Suppressor macrophage treated with lipopolysaccharide for 1 hour (primary cell): ENCODE measurements at regions not wholly inside any gene's neighbourhood (a gene's known extent, or its start where the extent isn't known, plus 50 kb on each side); places are given as distances from the start of the nearest gene placed in this dataset.
A peak's percentile ranks its signal among the peaks of the same experiment; 100 is the strongest.

Experiments
- DNase-seq, 3 donors: peaks; one replicate each; pipeline ENCODE4 v3.0.0-alpha.2; 2020 to 2022

DNA sequence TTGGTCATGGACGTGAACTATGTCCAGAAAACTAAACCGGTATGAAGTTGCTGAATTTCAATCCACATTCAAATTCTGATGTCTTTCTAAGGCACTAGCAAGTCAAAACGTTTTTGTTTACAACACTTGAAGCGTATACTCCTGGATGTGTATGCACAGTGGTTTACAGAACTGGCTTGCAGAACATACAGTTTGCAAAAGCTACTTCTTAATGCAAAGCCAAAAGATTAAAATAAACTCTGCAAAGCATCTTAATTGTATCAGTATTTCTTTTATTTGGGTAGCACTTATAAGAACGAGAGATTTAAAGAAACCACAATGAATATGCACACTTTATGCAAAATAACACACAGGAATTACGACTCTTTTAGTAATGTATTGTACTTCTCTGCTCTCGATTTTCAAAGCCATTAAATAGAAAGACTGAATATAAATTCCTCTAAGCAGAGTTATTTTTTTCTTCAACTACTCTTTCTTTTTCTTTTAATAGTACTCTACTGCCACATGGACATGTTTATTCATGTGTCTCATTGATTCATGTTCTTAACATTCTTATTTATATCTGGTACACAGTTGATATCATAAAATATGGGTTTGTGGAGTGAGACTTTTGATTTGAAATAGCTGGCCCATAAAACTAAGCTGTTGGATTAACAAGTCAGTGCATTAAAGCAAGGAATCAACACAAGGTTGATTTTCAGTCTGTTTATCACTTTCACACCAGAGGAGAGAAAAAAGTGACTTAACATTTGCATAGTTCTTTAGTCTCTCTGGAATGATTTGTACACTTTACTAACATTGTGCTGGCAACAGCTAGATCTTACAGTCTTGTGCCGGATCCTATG, 189.4 kb upstream of the STEAP4 start:
- DNase-seq: no peak

DNA sequence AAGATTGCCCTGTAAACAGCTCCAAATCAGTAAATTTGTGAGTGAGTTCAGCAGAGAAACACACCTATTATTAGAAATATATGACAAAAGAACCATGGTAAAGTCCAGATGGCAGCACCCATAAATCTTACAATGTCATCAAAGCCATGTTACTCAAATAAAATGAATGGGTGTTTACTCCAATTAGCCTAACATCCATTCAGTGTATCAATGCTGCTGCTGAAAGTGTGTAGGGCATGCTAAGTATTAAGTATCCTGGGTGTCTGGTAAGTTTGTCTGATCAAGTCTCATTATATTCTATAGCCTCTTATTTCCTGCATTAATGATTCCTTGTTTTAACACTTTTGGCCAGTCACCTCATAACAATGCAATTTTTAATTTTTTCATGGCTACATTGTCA, 185.5 kb upstream of the STEAP4 start:
- no peak for DNase-seq

DNA sequence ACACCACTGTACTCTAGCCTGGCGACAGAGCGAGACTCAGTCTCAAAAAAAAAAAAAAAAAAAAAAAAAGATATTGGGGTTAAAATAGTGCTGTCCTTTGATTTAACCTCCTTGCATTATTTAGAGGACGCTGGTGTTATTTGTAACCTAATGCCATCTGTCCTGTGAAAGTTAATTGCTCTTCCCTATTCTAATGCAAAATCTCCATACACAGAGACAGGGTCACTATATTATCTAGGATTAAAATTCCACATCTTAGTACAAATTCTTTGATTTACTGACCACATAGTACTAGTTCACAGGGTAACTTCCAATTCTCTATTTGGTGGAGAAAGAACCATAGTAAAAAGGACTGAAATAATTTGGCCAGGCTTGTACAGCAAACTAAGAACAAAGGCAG, 184.2 kb upstream of the STEAP4 start:
- no peak for DNase-seq

DNA sequence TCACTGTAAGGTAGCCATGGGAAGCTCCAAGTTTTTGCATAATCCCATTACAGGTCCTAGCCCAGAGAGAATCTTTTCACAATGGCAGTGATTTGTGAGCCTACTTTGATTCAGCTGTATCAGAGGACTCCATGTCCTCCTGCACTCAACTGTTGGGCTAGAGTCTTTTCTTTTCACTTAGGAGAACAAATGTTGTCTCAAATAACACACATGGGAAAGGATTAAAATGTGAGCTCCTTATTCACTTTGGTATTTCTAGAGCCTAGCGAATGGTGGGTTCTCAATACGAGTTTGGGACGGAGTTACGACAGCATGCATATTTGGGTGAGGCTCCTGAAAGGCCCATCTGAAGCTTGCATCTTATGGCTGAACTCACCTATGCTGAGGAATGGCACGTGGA, 183.5 kb upstream of the STEAP4 start:
- DNase-seq: no peak

DNA sequence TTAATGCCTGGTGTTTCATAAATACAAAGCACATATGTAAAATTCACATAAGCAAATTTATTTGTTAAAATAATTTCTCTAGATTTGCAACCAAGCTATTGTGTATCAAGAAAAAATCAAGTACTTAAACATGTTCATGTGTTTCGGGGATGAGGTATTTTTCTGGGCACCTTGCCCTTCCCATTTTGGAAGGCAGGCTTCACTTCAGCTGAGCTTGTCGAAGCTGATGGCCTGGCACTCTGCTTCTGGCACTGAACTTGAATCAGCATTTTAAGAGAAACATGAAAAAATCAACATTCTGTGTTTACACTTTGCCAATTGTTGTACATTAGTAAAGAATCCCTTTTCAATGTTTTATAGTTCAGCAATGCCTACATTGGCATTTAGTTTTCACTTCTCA, 179.1 kb upstream of the STEAP4 start:
- no peak for DNase-seq

DNA sequence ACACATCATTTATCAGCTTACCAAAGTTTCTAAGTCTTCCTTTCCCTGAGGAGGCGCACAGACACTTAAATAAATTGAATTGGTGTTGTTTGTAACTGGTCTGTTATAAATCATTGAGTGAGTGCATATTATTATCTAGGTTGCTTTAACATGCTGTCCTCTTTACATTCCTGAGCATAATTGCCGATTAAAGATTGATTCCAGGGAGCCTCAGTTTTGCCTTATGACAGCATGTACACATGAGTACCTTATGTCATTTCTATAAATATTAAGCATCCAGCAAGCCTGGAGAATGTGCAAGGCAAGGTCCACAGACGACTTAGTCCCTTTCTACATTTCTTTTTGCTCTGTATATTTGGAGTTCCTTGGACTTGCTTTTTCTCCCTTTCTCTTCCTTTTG, 177.9 kb upstream of the STEAP4 start:
- DNase-seq: no peak

DNA sequence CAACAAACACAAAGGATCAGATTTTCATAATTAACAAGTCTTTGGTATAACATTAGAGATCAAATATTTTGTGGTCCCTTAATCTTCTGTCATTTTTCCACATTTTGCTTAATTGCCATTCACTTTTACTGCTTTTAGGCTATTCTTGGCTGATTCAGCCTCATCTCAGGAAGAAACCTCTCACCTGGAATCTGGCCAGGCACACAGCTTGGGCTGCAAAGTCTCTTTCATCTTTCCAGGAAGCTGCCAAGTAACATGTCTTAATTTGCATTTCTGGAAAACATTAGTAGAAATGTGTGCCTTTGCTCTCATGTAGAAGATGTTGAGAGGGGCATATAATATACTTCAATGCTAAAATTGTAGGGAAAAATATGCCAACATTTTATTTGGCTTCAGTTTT, 174.2 kb upstream of the STEAP4 start:
- DNase-seq: no peak

DNA sequence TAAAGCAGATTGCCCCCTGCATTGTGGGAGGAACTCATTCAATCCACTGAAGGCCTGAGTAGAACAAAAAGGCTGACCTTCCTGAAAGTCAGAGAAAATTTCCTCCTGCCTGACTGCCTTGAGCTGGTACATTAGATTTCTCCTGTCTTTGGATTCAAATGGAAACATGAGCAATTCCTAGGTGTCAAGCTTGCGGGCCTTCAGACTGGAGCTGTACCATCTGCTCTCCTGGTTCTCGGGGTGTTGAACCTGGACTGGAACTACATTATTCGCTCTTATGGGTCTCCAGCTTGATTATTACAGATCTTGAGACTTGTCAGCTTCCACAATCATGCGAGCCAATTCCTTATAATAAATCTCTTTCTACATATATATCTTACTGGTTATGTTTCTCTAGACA, 173.6 kb upstream of the STEAP4 start:
- DNase-seq: no peak

DNA sequence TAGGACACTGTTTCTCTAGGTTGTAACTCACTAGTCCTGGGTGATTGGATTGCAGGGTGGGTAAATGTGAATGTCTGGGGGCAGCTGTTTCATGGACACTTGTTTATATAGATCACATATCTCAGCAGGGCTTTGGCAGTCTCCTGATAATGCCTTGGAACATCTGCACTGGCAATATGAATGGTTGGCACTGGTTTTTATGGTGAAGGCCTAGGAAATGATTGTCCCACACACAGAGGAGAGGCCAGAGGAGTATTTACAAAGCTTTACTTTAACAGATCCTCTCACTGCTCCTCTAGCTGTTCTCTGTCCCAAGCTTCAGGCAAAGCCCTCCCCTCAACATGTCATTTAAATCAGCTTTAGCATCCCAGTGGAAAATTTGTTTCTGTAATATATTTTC, 171.3 kb upstream of the STEAP4 start:
- DNase-seq: no peak

DNA sequence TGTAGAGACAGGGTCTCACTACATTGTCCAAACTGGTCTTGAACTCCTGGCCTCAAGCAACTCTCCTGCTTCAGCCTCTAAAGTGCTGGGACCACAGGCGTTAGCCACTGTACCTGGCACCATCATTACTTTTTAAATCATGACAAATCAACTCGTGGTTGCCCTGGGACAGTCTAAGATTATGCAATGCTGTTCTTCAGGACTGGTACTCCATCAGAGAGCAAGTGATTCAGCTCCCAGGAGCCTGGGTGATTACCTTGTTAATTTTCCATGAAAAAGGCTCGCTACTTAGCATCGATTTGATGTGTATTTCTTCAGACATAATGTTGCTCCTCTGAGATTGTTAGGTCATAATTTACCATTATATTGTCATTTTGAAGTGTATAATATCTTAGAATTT, 158.9 kb upstream of the STEAP4 start:
- no peak for DNase-seq

DNA sequence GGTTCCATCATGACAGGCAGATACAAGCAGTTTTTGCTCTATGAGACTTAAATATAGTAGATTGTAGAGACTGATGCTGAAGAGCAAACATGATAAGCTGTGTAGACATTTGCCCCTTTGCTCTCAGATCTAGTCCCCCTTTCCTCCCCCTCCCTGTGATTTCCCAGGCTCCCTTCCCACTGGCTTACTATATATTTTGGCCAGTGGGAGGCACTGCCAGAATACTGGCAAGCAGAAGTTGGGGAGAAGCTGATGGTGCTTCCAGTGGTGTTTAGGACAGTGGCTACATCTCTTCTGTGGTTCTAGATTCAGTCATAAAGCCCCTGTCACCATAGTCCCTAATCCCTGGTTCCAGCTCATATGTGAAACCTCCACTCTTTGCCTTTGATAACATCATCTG, 156.1 kb upstream of the STEAP4 start:
- no peak for DNase-seq

DNA sequence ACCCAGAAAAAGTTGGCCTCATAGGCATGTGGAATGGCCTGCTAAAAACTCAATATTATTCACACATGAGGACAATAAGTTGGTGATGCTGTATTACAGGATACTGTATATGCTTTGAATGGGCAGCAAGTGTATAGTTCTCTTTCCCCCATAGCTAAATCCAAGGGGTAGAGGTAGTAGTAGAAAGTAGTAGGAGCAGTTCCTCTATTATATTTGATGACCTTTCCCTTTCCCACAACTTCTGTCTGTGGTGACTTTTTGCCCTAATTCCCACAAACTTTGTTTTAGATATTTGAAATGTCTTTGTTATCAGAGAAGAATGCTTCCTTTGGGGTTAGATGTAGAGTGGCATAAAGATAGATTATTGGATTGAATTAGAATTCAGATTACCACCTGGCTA, 154.0 kb upstream of the STEAP4 start:
- DNase-seq: peak in 2 of 3 donors; percentile 17 to 28

DNA sequence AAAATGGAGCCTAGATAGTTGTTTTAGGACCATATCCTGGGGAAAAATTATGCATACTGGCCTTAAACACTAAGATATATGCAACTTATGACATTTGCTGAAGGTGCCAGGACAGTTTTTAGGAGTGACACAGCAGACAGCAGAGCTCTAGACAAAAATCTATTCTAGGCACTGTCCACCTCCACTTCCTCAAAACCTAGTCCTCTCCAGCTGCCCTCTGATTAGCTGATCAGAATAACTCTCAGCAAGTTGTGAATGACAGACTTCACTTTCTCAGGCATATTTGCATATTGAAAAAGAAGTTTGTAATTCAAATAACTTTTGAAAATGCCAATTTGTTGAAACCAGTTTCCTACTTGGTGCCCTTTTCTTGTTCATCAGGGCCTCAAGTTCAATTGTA, 152.3 kb upstream of the STEAP4 start:
- peak; percentile 21 to 39 (median 36) for DNase-seq

DNA sequence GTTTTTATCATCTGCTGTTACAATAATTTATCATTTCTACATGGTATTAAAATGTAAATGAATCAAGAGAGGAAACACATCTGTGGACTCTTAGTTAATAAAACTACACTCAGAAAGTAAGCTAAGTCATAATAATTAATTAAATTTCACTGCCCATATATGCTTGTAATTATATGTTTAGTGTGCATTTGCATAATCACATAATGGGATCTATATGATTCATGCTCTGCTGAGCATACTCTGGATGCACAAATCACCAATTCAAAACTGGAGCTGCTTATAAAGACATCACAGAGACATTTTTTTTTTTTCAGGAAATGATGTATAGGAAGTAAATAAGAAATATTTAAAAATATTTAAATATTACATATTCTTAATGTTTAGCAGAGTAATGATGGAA, 151.6 kb upstream of the STEAP4 start:
- no peak for DNase-seq

DNA sequence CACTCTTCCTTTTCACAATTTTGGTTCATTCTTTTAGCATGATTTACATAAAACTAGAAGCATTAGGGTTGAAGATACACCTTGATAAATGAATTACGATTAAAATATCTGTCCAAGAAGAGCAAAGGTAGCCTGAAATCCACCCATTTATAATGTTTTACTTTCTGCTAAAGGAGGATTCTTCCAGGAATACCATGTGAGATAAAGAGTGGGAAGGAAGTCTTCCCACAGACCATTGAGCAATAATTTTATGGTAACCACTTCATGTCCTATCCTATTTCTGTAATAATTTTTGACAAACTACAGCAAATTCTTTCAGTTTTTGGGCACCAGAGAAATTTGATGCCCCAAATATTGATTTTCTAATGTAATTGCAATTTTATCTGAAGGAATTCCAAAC, 150.6 kb upstream of the STEAP4 start:
- peak; percentile 23 to 53 (median 40) for DNase-seq

DNA sequence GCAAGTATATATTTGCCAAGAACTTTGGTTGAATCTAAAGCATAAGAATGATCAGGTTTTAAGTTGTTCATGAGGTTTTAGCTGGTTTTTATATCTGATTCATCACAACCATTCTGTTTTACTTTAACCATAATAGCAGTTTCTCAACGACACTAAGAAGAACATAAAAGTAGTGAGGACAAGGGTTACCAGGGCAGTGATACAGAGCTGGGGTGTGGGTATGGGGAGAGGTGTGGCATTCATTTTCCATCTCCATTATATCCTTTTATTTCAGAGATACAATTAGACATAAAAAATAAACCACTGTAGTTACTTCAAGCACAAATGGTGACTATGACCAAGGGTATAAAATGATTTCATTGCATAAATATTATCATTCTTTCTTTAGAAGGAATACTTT, 149.8 kb upstream of the STEAP4 start:
- DNase-seq: no peak

DNA sequence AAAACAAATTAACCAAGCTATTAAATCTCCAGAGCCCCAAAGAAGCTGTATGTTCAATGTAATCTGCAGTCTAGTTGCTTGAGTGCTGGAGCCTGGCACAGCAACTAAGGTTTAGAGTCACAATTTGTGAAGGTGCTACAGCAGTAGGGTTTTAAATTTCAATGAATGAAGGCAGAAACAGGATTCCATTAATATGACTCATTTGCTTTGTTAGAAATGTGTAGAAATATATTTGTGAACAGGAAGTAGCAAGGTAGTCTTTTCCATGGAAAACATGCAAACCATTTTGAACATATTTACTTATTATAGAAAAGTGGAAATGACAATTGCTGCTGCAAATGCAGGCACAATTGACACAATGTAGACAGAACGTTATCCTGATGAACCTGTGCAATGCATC, 149.0 kb upstream of the STEAP4 start:
- DNase-seq: no peak

DNA sequence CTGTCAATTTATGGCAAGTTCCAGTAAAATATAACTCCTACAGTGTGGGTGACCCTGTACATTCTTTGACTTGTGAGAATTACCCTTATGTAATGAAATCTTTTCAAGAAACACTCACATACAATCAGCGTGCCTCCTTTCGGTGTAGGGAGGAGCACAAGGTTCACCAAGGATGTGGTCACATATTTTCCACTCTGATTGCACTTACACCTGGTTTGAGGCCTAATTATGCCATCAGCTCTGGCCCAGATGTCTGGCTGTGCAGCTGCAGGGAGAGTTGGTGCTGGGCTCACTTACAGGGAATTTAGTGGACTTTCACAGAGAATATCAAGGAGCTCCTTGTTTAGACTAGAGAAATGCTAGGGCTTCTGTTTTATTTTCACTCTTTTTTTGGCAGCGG, 146.0 kb upstream of the STEAP4 start:
- DNase-seq: no peak

DNA sequence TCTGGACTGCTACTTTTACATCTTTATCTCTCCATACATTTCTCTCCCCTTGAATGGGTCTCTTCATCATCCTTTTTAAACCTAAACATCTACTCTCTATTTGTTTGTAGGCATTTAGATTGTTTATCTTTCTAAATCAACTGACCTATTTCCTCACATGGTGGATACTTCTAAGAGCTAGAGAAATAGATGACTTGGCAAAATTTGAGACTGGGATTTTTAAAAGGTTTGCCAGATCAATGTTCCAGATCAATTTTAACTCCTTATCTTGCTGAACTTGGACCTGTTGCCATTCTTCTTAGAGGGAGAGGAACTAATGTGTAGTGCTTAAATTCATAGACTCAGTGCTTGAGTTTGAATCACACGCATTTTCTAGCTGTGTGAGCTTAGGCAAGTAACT, 144.2 kb upstream of the STEAP4 start:
- no peak for DNase-seq

DNA sequence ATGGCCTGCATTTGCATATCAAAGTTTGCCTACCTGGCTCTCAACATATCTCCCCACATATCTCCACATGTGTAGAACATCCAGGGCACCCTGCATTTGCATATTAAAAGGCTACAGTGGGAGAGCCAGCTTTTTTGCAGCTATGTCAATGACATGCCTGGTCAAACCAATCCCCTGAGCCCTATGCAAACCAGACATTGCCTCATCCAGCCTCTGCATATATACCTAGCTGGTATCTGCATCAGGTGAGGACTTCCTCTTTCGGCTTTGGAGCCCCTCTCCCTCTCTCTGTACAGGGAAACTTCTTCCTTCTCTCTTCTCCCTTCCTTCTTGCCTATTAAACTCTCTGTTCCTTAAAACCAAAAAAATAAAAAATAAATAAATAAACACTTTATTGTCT, 142.7 kb upstream of the STEAP4 start:
- DNase-seq: no peak

DNA sequence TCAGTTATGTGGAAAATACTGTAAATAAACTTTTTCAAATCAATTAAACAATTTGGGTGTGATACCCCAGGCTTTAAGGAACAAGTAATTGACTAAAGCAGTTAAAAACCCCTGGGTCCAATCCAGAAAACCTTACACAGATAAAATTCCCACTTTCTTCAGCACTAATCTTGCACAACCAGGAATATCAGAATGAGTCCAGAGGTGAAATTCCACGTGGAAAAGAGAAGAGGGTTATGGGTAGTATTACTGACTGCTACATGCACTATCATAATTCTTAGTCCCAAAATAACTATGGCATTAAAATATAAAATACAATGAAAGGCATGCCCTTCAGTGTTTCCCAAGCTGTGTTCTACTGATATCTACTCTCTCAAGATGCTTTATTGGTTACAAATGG, 135.7 kb upstream of the STEAP4 start:
- no peak for DNase-seq

DNA sequence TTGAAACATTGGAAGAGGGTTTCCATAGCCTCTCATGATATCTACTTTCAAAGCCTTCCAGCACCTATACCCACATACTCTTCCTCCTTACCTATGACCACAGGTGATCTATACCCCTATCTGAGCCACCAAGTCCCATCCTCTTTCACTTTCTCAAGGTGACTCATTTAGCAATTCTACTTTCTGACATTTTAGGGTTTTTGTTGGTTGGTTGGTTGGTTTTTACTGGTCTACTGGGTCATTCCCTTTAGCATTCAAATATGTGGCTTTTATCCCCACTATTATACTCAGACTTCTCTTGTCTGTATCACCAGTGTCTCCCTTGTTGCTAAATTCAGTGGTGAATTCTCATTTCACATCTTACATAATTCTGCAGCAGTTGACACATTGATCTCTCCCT, 130.4 kb upstream of the STEAP4 start:
- no peak for DNase-seq

DNA sequence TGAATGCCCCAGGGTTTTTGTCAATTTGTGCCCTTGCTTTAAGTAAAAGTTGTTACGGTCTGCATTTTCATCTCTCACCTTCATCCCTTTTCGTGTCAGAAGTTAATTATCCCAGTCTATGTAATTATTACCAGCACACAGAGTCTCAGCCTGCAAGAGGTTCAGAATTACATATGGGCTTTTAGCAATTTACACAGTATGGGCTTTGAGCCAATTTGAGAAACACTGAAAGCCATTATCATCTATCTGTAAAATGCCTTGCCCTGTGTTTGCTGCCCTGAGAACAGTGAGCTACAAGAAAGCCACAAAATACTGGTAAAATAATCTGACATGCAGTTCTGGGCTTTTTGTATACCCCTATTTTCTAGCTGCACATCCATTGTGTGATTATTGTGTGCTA, 125.6 kb upstream of the STEAP4 start:
- no peak for DNase-seq

DNA sequence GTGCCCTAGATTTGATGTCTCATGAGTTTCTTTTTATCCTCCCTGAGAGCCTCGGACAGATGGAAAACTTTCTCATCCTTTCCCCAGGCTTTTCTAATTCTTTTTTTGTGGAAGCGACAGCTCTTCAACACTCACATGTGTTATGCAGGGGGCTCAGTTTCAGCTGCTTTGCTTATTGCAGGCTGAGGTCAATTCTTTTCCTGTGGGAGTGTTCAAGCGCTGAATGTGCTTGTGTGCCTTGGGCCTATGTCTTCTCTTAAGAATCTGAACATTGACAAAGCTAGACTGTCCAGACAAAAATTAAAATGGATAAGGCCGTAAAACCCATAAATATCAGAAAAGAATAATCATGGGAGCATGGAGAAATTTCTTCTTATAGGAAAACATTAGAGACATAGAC, 125.2 kb upstream of the STEAP4 start:
- DNase-seq: no peak

DNA sequence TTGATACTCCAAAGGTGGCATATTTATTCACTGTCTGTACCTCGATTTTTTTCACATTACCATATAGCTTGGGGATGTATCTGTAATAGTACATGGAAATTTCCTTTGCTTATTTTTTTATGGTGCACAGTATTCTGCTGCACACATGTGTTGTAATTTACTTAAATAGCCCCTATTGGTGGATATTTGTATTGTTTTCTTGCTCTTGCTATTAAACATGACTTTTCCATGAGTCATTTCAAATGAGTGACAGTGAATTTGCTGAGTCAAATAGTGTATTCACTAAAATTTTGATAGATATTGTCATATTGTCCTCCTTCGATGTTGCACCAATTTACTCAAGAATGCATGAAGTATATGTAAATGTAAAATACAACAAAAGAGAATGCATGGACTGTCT, 122.7 kb upstream of the STEAP4 start:
- peak in 1 of 3 donors; percentile 11 for DNase-seq
